AG04450 (cell line): ENCODE measurements at regions not wholly inside any gene's neighbourhood (a gene's known extent, or its start where the extent isn't known, plus 50 kb on each side); places are given as distances from the start of the nearest gene placed in this dataset.
"Not testable (repeated sequence)": the region's sequence is repeated elsewhere in the genome, so short reads cannot be mapped to it uniquely, and the experiment has no call there.

ENCODE experiments used
- CTCF ChIA-PET: fragments of 300-600, 350-600 bp; formaldehyde crosslinking; extraction: SDS; loops from one replicate; lab custom pipeline; 2022; ENCODE audit warnings: antibody characterized with exemption, inconsistent platforms; lab: Charles Lee
- POLR2A ChIA-PET: fragments of 350-600 bp; formaldehyde crosslinking; extraction: SDS; loops from one replicate; lab custom pipeline; 2021; ENCODE audit warnings: antibody characterized with exemption, inconsistent platforms; lab: Yijun Ruan, JAX
- DNase-seq: peaks from one replicate; pipeline ENCODE4 v3.0.0-alpha.2; 2011; ENCODE audit warnings: low read depth, low spot score
- H3K27ac ChIP-seq: one replicate; pipeline ENCODE4 v1.5.1; 2012; ENCODE audit warnings: low read depth, low read length, control low read depth
- H3K27me3 ChIP-seq: one replicate; pipeline ENCODE4 v1.6.0; 2012; ENCODE audit warnings: low read length; ENCODE audit not compliant: control insufficient read depth, insufficient read depth
- H3K4me3 ChIP-seq: 2 replicates; pipeline ENCODE4 v1.5.1; 2011; ENCODE audit warnings: mild to moderate bottlenecking, low read depth, low read length, control low read depth
- H3K9me3 ChIP-seq: 2 replicates; pipeline ENCODE4 v1.5.1; 2012; ENCODE audit warnings: low read length; ENCODE audit not compliant: control insufficient read depth, insufficient read depth
- CTCF ChIP-seq: IDR thresholded peaks from 2 replicates; pipeline ENCODE4 v1.5.1; 2011; ENCODE audit warnings: low read depth, low read length, control low read depth, inconsistent platforms

- POLR2A ChIA-PET, result no interaction called here
- TF ChIP-seq CTCF, result no peak
- DNase-seq, result no peak
- Histone ChIP-seq H3K9me3 (no peaks in the 10 kb centered on the region), H3K27ac (no peak overlapping the region), H3K4me3 (no peak overlapping the region), H3K27me3 (no peaks in the 10 kb centered on the region)
- CTCF ChIA-PET, result no interaction called here
Observed at GRCh38 chr4:148843625-148844024, 401.4 kb upstream of the NR3C2 start.

- Histone ChIP-seq H3K9me3 (no peaks in the 10 kb centered on the region), H3K4me3 (no peak overlapping the region), H3K27me3 (no peaks in the 10 kb centered on the region), H3K27ac (no peak overlapping the region)
- CTCF ChIA-PET, result no interaction called here
- POLR2A ChIA-PET, result no interaction called here
- DNase-seq, result no peak
- no peak for TF ChIP-seq CTCF
Observed at GRCh38 chr4:148842843-148843242, 400.6 kb upstream of the NR3C2 start.

- H3K27me3 ChIP-seq, DNase-seq, CTCF ChIA-PET, H3K27ac ChIP-seq, H3K4me3 ChIP-seq, POLR2A ChIA-PET, H3K9me3 ChIP-seq: not testable (repeated sequence)
Observed at GRCh38 chr4:148837571-148837970, 395.4 kb upstream of the NR3C2 start.

- no peak overlapping the region for H3K27ac ChIP-seq
Observed at GRCh38 chr4:148834804-148835631, 392.8 kb upstream of the NR3C2 start.

GRCh38 chr4:148831945-148832344 is 389.7 kb upstream of the NR3C2 start:
- no peak for TF ChIP-seq CTCF
- Histone ChIP-seq H3K27ac (no peak overlapping the region), H3K9me3 (no peaks in the 10 kb centered on the region), H3K4me3 (no peak overlapping the region), H3K27me3 (no peaks in the 10 kb centered on the region)
- POLR2A ChIA-PET, result no interaction called here
- peak; percentile 30 for DNase-seq
- CTCF ChIA-PET, result no interaction called here

More at GRCh38 chr4:148834804-148835631, 392.8 kb upstream of the NR3C2 start:
- POLR2A ChIA-PET, result no interaction called here
- Histone ChIP-seq H3K4me3 (no peak overlapping the region), H3K27me3 (no peaks in the 10 kb centered on the region), H3K9me3 (no peaks in the 10 kb centered on the region)
- DNase-seq, result no peak
- CTCF ChIA-PET, result no interaction called here
- no peak for TF ChIP-seq CTCF
